ENCODE measurements at regions not wholly inside any gene's neighbourhood (a gene's known extent, or its start where the extent isn't known, plus 50 kb on each side); places are given as distances from the start of the nearest gene placed in this dataset.

- H3K27ac ChIP-seq (replicated peaks) = no peak overlapping the region
- TF ChIP-seq POLR2AphosphoS5 (IDR thresholded peaks at IDR 0.05; ENCODE audit: low read depth) (no peak), SPI1 (IDR thresholded peaks at IDR 0.05; ENCODE audit: borderline replicate concordance, low read depth) (no peak), GABPA (IDR thresholded peaks at IDR 0.05; ENCODE audit: low read depth) (no peak)
- no peak for DNase-seq (ENCODE audit: low read depth in 1 of 2, low spot score in 1 of 2)
Observed at GRCh38 chr14:85172290-85172689, 357.7 kb upstream of the FLRT2 start.

GRCh38 chr14:85172889-85173477 is 357.0 kb upstream of the FLRT2 start:
- TF ChIP-seq POLR2AphosphoS5 (IDR thresholded peaks at IDR 0.05; ENCODE audit: low read depth) (no peak), CTCF (IDR thresholded peaks at IDR 0.05; ENCODE audit: insufficient read depth, low read length) (no peak), GABPA (IDR thresholded peaks at IDR 0.05; ENCODE audit: low read depth) (no peak), SPI1 (IDR thresholded peaks at IDR 0.05; ENCODE audit: borderline replicate concordance, low read depth) (no peak), REST (IDR thresholded peaks at IDR 0.05; ENCODE audit: insufficient replicate concordance, low read depth) (no peak)
- no peaks in the 10 kb centered on the region for H3K27me3 ChIP-seq (ENCODE audit: insufficient read depth, poor library complexity, severe bottlenecking)
- no peak overlapping the region for H3K27ac ChIP-seq (replicated peaks)
- no peak overlapping the region for H3K4me3 ChIP-seq (replicated peaks; ENCODE audit: insufficient read depth, low read length)
- no peak for DNase-seq (ENCODE audit: low read depth in 1 of 2, low spot score in 1 of 2)

More at GRCh38 chr14:85172290-85172689, 357.7 kb upstream of the FLRT2 start:
- no peak overlapping the region for H3K4me3 ChIP-seq (replicated peaks; ENCODE audit: insufficient read depth, low read length)
- H3K27me3 ChIP-seq (ENCODE audit: insufficient read depth, poor library complexity, severe bottlenecking) = no peaks in the 10 kb centered on the region

- Histone ChIP-seq H3K4me3 (replicated peaks; ENCODE audit: insufficient read depth, low read length) (no peak overlapping the region), H3K27ac (replicated peaks) (no peak overlapping the region), H3K27me3 (ENCODE audit: insufficient read depth, poor library complexity, severe bottlenecking) (no peaks in the 10 kb centered on the region)
- TF ChIP-seq SPI1 (IDR thresholded peaks at IDR 0.05; ENCODE audit: borderline replicate concordance, low read depth) = no peak
- no peak for TF ChIP-seq POLR2AphosphoS5 (IDR thresholded peaks at IDR 0.05; ENCODE audit: low read depth)
- TF ChIP-seq GABPA (IDR thresholded peaks at IDR 0.05; ENCODE audit: low read depth) = no peak
- TF ChIP-seq REST (IDR thresholded peaks at IDR 0.05; ENCODE audit: insufficient replicate concordance, low read depth) = no peak
- TF ChIP-seq CTCF (IDR thresholded peaks at IDR 0.05; ENCODE audit: insufficient read depth, low read length) = no peak
- DNase-seq (ENCODE audit: low read depth in 1 of 2, low spot score in 1 of 2) = no peak
Observed at GRCh38 chr14:85175556-85175955, 354.4 kb upstream of the FLRT2 start.

GRCh38 chr14:85178864-85179263 is 351.1 kb upstream of the FLRT2 start:
- no peak overlapping the region for H3K27ac ChIP-seq (replicated peaks)

More at GRCh38 chr14:85178864-85179263, 351.1 kb upstream of the FLRT2 start:
- Histone ChIP-seq H3K27me3 (ENCODE audit: insufficient read depth, poor library complexity, severe bottlenecking) (no peaks in the 10 kb centered on the region), H3K4me3 (replicated peaks; ENCODE audit: insufficient read depth, low read length) (no peak overlapping the region)
- TF ChIP-seq POLR2AphosphoS5 (IDR thresholded peaks at IDR 0.05; ENCODE audit: low read depth) = no peak
- no peak for TF ChIP-seq SPI1 (IDR thresholded peaks at IDR 0.05; ENCODE audit: borderline replicate concordance, low read depth)
- TF ChIP-seq REST (IDR thresholded peaks at IDR 0.05; ENCODE audit: insufficient replicate concordance, low read depth) = no peak
- TF ChIP-seq GABPA (IDR thresholded peaks at IDR 0.05; ENCODE audit: low read depth) = no peak
- DNase-seq (ENCODE audit: low read depth in 1 of 2, low spot score in 1 of 2) = no peak
